Kidney tubule cell (primary cell): ENCODE measurements at regions not wholly inside any gene's neighbourhood (a gene's known extent, or its start where the extent isn't known, plus 50 kb on each side); places are given as distances from the start of the nearest gene placed in this dataset.
A peak's percentile ranks its signal among the peaks of the same experiment; 100 is the strongest.

Experiments
- DNase-seq: peaks from one replicate; pipeline ENCODE4 v3.0.0-alpha.2; 2018; ENCODE audit warnings: low spot score

DNA sequence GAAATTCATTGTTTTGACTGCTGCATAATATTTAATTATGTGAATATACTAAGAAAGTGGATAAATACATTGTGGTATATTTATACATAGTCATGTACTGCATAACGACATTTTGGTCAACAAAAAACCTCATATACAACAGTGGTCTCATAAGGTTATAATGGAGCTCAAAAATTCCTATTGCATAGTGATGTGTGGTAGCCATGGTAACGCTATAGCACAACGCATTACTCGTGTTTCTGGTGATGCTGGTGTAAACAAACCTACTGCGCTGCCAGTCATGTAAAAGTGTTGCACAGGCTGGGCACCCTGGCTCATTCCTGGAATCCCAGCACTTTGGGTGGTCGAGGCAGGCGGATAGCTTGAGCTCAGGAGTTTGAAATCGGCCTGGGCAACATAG lies 52.6 kb upstream of the NHLH2 start:
- no peak for DNase-seq

DNA sequence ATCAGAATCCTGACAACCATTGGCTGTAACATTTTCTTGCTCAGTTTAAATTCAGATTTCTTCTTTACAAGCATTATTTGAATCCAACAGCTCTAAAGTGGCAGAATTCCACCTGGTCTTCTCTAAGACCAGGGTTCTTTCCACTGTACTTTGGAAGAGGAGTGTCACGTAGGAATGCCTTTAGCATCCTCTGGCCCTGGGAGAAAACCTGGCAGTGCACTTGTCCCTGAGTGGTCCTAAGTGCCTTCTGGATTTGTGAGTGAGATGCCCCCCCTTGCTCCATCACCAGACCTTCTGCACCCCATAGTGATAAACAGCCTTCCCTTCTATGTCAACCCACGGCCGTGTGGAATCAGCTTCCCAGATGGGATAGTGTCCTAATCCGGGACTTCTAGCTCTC lies 57.1 kb upstream of the NHLH2 start:
- no peak for DNase-seq

DNA sequence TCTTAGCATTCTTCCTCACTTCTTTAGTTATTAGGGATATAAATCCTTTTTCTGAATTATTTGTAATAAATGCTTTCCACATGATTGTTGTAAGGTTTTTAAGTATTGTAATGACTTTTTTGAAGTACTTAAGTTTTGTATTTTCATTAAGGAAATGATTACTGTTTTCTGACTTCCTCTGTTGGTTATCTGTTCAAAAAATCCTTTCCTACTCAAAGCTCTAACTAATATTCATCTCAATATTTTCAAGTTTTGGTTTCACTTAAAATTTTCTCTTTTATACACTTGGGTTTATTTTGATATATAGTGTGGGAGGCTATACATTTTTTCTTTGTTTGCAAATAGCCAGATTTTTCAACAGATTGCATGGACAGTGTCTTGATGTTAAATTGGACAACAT lies 59.9 kb upstream of the NHLH2 start:
- no peak for DNase-seq

DNA sequence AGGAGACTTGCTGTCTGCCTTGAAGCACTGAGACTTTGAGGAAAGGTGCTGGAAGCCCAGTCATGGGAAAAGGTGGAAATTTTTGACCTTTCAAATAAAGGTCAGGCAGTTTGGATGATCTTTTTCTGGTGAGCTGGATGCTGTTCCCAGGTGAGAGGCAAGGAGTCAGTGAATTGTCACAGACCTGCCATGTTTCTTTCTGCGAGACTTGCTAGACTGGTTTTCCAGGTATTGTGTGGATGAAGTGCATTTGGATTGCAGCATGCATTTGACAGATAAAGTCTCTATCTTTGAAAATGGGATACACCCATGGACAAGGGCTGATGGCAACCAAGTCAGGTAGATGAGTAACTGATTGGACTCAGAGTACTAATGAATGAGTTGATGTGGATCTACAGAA lies 65.7 kb upstream of the NHLH2 start:
- DNase-seq = no peak

DNA sequence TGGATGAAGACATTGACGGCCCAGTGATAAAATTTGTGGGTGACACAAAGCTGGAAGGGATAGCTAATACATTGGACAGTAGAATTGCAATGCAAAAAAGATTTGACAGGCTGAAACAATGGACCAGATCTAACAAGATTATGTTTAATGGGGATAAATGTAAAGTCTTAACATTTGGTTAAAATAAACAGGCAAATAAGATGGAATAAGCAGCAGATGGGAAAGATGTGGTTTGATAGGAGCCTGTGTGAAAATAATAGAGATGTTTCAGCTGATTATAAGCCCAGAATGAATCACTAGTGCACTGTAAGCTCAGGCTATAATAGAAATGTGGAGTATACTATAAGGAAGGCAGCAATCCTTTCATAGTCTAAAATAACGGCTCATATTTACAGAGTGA lies 66.2 kb upstream of the NHLH2 start:
- no peak for DNase-seq

DNA sequence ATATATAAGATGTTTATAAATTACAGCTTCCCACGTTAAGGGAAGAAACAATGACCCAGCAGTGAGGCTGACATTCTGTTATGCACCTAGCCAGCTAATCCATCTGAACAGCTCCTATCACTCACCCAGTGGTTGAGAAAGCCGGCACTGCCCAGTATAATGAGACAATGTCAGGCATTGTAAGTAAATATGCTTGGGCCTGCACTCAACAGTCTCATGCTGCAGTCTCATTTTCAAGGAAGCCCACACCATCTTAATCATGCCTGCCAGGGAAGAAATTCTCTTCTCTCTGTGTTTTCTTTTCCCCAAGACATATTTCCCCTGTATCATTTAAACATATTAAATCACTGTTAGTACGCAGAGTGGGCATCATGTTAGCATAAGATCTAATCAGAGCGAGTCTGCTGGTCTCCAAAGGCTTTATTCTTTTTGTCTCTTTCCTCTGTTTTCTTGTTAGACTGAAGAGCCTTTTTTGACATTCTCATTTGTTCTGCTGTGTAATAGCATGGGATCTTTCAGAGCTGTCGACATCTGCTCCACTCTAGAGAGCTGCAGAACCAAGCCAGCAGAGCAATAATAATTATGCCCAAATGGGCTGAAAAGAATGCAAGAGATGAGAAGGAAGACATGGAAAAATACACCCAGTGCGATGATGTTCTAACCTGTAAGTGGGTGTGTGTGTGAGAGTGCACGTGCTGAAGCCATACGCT lies 67.6 kb upstream of the SLC22A15 start:
- no peak for DNase-seq

DNA sequence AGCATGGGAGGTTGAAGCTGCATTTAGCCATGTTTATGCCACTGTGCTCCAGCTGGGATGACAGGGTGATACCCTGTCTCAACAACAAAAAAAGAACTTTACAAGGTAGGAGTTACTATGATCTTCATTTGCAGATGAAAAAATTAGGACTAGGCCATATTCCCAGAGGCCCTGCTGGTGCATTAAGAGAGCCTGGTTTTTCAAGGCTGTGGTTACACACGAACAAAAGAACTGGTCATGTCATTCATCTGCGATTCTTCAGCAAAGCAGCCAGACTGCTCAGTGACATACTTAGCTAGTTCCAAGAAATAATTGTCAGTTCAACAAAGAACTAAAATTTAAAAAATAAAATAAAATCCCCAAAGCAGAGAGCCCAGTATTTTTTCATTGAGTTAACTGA lies 66.1 kb upstream of the SLC22A15 start:
- DNase-seq = no peak

DNA sequence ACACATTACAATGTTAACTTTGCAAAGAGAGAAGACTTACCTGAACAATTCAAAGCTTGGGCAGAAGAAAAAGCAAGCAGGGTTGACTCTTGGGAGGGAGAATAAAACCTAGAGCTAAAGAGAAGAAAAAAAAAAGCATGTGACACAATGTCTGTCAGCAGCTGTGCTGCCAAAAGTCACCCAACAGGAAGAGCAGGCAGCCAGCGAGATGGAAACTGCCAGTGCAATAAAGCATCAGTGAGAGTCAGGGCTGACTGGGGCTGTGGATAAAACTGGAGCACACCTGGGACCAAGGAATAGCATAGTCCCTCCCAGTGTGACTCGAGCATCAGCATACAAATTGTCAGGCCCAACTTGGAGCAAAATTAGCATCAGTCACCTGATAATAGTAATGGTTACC lies 65.0 kb upstream of the SLC22A15 start:
- no peak for DNase-seq

DNA sequence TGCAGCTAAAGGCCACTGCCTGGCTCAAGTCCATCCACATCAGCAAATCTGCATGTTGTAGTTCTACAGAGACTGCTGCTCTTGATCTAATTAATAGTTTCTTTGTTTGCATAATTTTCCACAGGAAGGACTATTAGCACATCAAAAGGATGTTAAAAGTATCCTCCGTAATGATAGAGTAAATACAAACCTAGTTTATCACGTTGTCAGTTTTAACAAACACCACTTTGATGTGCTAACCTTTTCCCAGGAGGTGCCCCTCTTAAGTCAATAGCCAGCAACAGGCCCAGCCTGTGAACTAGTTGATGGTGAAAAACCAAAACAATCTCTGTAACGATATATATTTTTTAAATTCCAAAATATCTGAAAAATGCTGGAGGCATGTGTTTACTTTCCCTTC lies 64.2 kb upstream of the SLC22A15 start:
- DNase-seq = no peak

DNA sequence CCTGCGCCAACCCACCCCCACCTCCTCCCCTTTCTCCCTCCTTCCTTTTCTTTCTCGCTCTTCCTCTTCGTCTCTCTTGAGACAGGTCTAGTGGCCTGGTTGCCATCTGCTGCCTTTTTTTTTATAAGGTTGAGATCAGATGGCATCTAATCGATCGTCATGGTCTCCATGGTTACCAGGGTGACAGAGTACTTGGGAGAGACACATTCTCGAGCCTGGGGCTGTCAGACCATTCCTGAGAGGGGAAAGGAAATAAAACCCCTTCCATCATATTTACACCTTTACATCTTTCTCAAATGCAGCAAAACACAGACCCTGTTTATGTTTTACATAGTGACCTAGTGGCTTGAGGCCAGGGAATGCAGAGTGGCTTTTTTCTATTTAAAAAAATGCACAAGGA lies 53.5 kb upstream of the SLC22A15 start:
- DNase-seq = no peak

DNA sequence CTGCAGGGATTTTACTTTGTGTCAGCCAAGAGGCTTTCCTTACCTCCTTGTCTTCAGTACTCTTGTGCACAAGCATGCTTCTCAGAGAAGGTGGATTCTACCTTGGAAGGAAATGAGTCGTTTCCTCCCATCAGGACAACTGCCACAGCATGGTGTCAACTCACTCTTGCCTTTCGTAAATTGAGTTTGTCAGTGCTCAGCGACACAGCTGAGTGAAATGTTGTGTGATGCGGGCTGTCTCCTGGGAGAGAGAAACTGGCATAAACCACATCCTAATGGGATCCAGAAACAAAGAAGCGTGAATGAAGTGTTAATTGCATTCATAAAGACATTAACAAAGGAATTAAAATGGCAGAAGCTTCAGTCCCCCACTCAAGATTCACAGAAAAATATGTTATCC lies 51.5 kb upstream of the SLC22A15 start:
- peak; percentile 22 for DNase-seq

DNA sequence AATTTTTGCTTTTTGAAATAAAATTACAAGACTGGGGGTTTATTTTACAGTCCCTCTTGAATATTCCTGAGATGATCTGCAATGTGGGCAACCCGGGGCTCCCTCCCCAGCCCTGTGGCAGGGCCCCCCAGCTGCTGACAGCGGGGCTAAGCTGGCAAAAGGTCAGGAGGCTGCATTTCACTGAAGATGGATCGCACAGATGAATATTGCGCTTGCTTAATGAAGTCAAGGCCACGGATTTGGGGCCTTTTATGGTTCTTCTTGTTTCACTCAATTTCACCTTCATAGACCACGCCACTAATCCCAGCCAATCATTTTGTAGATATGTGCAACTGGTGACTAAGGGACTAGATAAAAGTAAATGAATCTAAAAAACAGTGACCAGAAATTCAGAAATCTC lies 50.8 kb upstream of the SLC22A15 start:
- DNase-seq = no peak
